Mammary epithelial cell (primary cell): ENCODE measurements at regions not wholly inside any gene's neighbourhood (a gene's known extent, or its start where the extent isn't known, plus 50 kb on each side); places are given as distances from the start of the nearest gene placed in this dataset.

Experiments
- EZH2 ChIP-seq: IDR thresholded peaks from 2 replicates; pipeline ENCODE4 v1.6.1; 2012; ENCODE audit warnings: low read length, inconsistent platforms, borderline replicate concordance
- TF ChIP-seq, protein P1 (sequence below), 2 donors: IDR thresholded peaks in 1 of 2; conservative IDR thresholded peaks in 1 of 2; 2 replicates each; pipeline ENCODE4 v1.5.1; 2011 to 2012; ENCODE audit warnings: inconsistent platforms in 2 of 2, low read length in 2 of 2, mild to moderate bottlenecking in 2 of 2, control low read depth in 1 of 2, low read depth in 1 of 2; ENCODE audit not compliant: insufficient read depth in 1 of 2; ENCODE audit errors: extremely low read depth in 1 of 2

- TF ChIP-seq, protein P1, sequence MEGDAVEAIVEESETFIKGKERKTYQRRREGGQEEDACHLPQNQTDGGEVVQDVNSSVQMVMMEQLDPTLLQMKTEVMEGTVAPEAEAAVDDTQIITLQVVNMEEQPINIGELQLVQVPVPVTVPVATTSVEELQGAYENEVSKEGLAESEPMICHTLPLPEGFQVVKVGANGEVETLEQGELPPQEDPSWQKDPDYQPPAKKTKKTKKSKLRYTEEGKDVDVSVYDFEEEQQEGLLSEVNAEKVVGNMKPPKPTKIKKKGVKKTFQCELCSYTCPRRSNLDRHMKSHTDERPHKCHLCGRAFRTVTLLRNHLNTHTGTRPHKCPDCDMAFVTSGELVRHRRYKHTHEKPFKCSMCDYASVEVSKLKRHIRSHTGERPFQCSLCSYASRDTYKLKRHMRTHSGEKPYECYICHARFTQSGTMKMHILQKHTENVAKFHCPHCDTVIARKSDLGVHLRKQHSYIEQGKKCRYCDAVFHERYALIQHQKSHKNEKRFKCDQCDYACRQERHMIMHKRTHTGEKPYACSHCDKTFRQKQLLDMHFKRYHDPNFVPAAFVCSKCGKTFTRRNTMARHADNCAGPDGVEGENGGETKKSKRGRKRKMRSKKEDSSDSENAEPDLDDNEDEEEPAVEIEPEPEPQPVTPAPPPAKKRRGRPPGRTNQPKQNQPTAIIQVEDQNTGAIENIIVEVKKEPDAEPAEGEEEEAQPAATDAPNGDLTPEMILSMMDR (conservative IDR thresholded peaks at IDR 0.05 in 1 of 2, IDR thresholded peaks at IDR 0.05 in 1 of 2; ENCODE audit: extremely low read depth in 1 of 2, insufficient read depth in 1 of 2, low read depth in 1 of 2, low read length in 2 of 2) = no peak
- TF ChIP-seq EZH2 = no peak
Observed at GRCh38 chr2:7765236-7765635, 848.0 kb downstream of the RNF144A start.
